Skeletal muscle satellite cell (primary cell): ENCODE measurements at regions not wholly inside any gene's neighbourhood (a gene's known extent, or its start where the extent isn't known, plus 50 kb on each side); places are given as distances from the start of the nearest gene placed in this dataset.

Experiments
- H3K27me3 ChIP-seq: 2 replicates; pipeline ENCODE4 v1.7.0; 2013; ENCODE audit warnings: low read length; ENCODE audit not compliant: control insufficient read depth, insufficient read depth
- H3K36me3 ChIP-seq: 2 replicates; pipeline ENCODE4 v1.7.0; 2013; ENCODE audit warnings: mild to moderate bottlenecking, control low read depth, low read length; ENCODE audit not compliant: insufficient read depth
- H3K4me1 ChIP-seq: 2 replicates; pipeline ENCODE4 v1.7.0; 2013; ENCODE audit warnings: low read length; ENCODE audit not compliant: control insufficient read depth, insufficient read depth
- H3K4me2 ChIP-seq: 2 replicates; pipeline ENCODE4 v1.7.0; 2013; ENCODE audit warnings: mild to moderate bottlenecking, low read length
- H3K4me3 ChIP-seq: 2 replicates; pipeline ENCODE4 v1.7.0; 2013; ENCODE audit warnings: low read length
- H3K9ac ChIP-seq: 2 replicates; pipeline ENCODE4 v1.7.0; 2013; ENCODE audit warnings: mild to moderate bottlenecking, low read depth, low read length, moderate library complexity
- H3K9me3 ChIP-seq: replicated peaks from 2 replicates; pipeline ENCODE4 v1.7.0; 2013; ENCODE audit warnings: mild to moderate bottlenecking, control low read depth, low read length

- H3K9me3 ChIP-seq = no peaks in the 10 kb centered on the region
- H3K4me2 ChIP-seq = no peak overlapping the region
- H3K4me3 ChIP-seq = no peak overlapping the region
- H3K4me1 ChIP-seq = no peaks in the 10 kb centered on the region
- H3K36me3 ChIP-seq = no peaks in the 10 kb centered on the region
- H3K9ac ChIP-seq = no peak overlapping the region
- no peaks in the 10 kb centered on the region for H3K27me3 ChIP-seq
These were observed 1142.1 kb downstream of the CNTNAP5 start for GRCh38 chr2:125167152-125167551.

- no peak overlapping the region for H3K4me2 ChIP-seq
- no peaks in the 10 kb centered on the region for H3K27me3 ChIP-seq
- no peaks in the 10 kb centered on the region for H3K4me1 ChIP-seq
- no peak overlapping the region for H3K4me3 ChIP-seq
- H3K9me3 ChIP-seq = no peaks in the 10 kb centered on the region
- H3K36me3 ChIP-seq = no peaks in the 10 kb centered on the region
- no peak overlapping the region for H3K9ac ChIP-seq
These were observed 1142.7 kb downstream of the CNTNAP5 start for GRCh38 chr2:125167820-125168219.

- H3K9ac ChIP-seq = no peak overlapping the region
- no peaks in the 10 kb centered on the region for H3K36me3 ChIP-seq
- no peak overlapping the region for H3K4me3 ChIP-seq
- H3K9me3 ChIP-seq = no peaks in the 10 kb centered on the region
- H3K4me2 ChIP-seq = no peak overlapping the region
- no peaks in the 10 kb centered on the region for H3K4me1 ChIP-seq
- H3K27me3 ChIP-seq = no peaks in the 10 kb centered on the region
These were observed 1143.4 kb downstream of the CNTNAP5 start for GRCh38 chr2:125168442-125168841.

GRCh38 chr2:125169022-125169763 is 1144.1 kb downstream of the CNTNAP5 start:
- Histone ChIP-seq H3K27me3 (no peaks in the 10 kb centered on the region), H3K9me3 (no peaks in the 10 kb centered on the region), H3K9ac (no peak overlapping the region), H3K36me3 (no peaks in the 10 kb centered on the region), H3K4me2 (no peak overlapping the region), H3K4me3 (no peak overlapping the region), H3K4me1 (no peaks in the 10 kb centered on the region)

GRCh38 chr2:125169764-125170146 is 1144.7 kb downstream of the CNTNAP5 start:
- no peak overlapping the region for H3K9ac ChIP-seq
- H3K4me1 ChIP-seq = no peaks in the 10 kb centered on the region
- H3K36me3 ChIP-seq = no peaks in the 10 kb centered on the region
- H3K4me2 ChIP-seq = no peak overlapping the region
- no peaks in the 10 kb centered on the region for H3K27me3 ChIP-seq
- no peaks in the 10 kb centered on the region for H3K9me3 ChIP-seq
- no peak overlapping the region for H3K4me3 ChIP-seq

GRCh38 chr2:125172181-125172580 is 1147.1 kb downstream of the CNTNAP5 start:
- H3K9me3 ChIP-seq = no peaks in the 10 kb centered on the region
- no peaks in the 10 kb centered on the region for H3K4me1 ChIP-seq
- no peaks in the 10 kb centered on the region for H3K36me3 ChIP-seq
- H3K4me3 ChIP-seq = no peak overlapping the region
- no peak overlapping the region for H3K9ac ChIP-seq
- no peak overlapping the region for H3K4me2 ChIP-seq
- H3K27me3 ChIP-seq = no peaks in the 10 kb centered on the region

GRCh38 chr2:125175415-125175814 is 1150.3 kb downstream of the CNTNAP5 start:
- H3K4me1 ChIP-seq = no peaks in the 10 kb centered on the region
- no peaks in the 10 kb centered on the region for H3K36me3 ChIP-seq
- H3K9me3 ChIP-seq = no peaks in the 10 kb centered on the region
- no peaks in the 10 kb centered on the region for H3K27me3 ChIP-seq
- H3K4me3 ChIP-seq = no peak overlapping the region
- no peak overlapping the region for H3K4me2 ChIP-seq
- no peak overlapping the region for H3K9ac ChIP-seq

GRCh38 chr2:125185691-125186270 is 1160.7 kb downstream of the CNTNAP5 start:
- H3K4me2 ChIP-seq = no peak overlapping the region
- peaks cover 3% of the 10 kb centered on the region for H3K9me3 ChIP-seq
- H3K4me1 ChIP-seq = no peaks in the 10 kb centered on the region
- no peaks in the 10 kb centered on the region for H3K27me3 ChIP-seq
- H3K9ac ChIP-seq = no peak overlapping the region
- no peaks in the 10 kb centered on the region for H3K36me3 ChIP-seq
- no peak overlapping the region for H3K4me3 ChIP-seq

GRCh38 chr2:125207431-125207830 is 1182.3 kb downstream of the CNTNAP5 start:
- no peak overlapping the region for H3K4me2 ChIP-seq

GRCh38 chr2:125216321-125216720 is 1191.2 kb downstream of the CNTNAP5 start:
- Histone ChIP-seq H3K36me3 (no peaks in the 10 kb centered on the region), H3K9me3 (no peaks in the 10 kb centered on the region), H3K9ac (no peak overlapping the region), H3K4me1 (no peaks in the 10 kb centered on the region), H3K4me2 (no peak overlapping the region), H3K4me3 (no peak overlapping the region), H3K27me3 (no peaks in the 10 kb centered on the region)

More at GRCh38 chr2:125207431-125207830, 1182.3 kb downstream of the CNTNAP5 start:
- Histone ChIP-seq H3K36me3 (no peaks in the 10 kb centered on the region), H3K4me3 (no peak overlapping the region), H3K9me3 (no peaks in the 10 kb centered on the region), H3K9ac (no peak overlapping the region), H3K27me3 (no peaks in the 10 kb centered on the region), H3K4me1 (no peaks in the 10 kb centered on the region)

- Histone ChIP-seq H3K9ac (no peak overlapping the region), H3K9me3 (peaks cover 6% of the 10 kb centered on the region), H3K27me3 (no peaks in the 10 kb centered on the region), H3K4me2 (no peak overlapping the region), H3K4me1 (no peaks in the 10 kb centered on the region), H3K4me3 (no peak overlapping the region), H3K36me3 (no peaks in the 10 kb centered on the region)
These were observed 1199.1 kb downstream of the CNTNAP5 start for GRCh38 chr2:125224188-125224587.

- Histone ChIP-seq H3K4me3 (no peak overlapping the region), H3K27me3 (no peaks in the 10 kb centered on the region), H3K9ac (no peak overlapping the region), H3K9me3 (peaks cover 6% of the 10 kb centered on the region), H3K36me3 (no peaks in the 10 kb centered on the region), H3K4me1 (no peaks in the 10 kb centered on the region), H3K4me2 (no peak overlapping the region)
These were observed 1199.7 kb downstream of the CNTNAP5 start for GRCh38 chr2:125224830-125225229.
